ENCODE measurements at regions not wholly inside any gene's neighbourhood (a gene's known extent, or its start where the extent isn't known, plus 50 kb on each side); places are given as distances from the start of the nearest gene placed in this dataset.
"Not testable (repeated sequence)": the region's sequence is repeated elsewhere in the genome, so short reads cannot be mapped to it uniquely, and the experiment has no call there.

- no peak for DNase-seq
Observed at GRCh38 chr7:17020250-17020649, 138.5 kb upstream of the AGR3 start.

- no peak for DNase-seq
Observed at GRCh38 chr7:17021205-17021604, 139.4 kb upstream of the AGR3 start.

GRCh38 chr7:17022920-17023319, 141.1 kb upstream of the AGR3 start:
- no peak for DNase-seq

GRCh38 chr7:17026269-17026668, 144.5 kb upstream of the AGR3 start:
- DNase-seq = no peak

GRCh38 chr7:17027143-17027788, 145.5 kb upstream of the AGR3 start:
- no peak for DNase-seq

- DNase-seq = no peak
Observed at GRCh38 chr7:17027789-17028152, 146.0 kb upstream of the AGR3 start.

- no peak for DNase-seq
Observed at GRCh38 chr7:17029150-17029549, 147.4 kb upstream of the AGR3 start.

- no peak for DNase-seq
Observed at GRCh38 chr7:17030559-17030958, 148.8 kb upstream of the AGR3 start.

- DNase-seq = no peak
Observed at GRCh38 chr7:17031906-17032551, 150.2 kb upstream of the AGR3 start.

GRCh38 chr7:17033245-17033644, 151.5 kb upstream of the AGR3 start:
- DNase-seq = no peak

GRCh38 chr7:17036584-17036983, 154.8 kb upstream of the AGR3 start:
- no peak for DNase-seq

GRCh38 chr7:17037356-17037755, 155.6 kb upstream of the AGR3 start:
- no peak for DNase-seq

- no peak for DNase-seq
Observed at GRCh38 chr7:17038160-17038782, 156.5 kb upstream of the AGR3 start.

GRCh38 chr7:17038783-17039170, 157.0 kb upstream of the AGR3 start:
- DNase-seq = no peak

GRCh38 chr7:17039372-17039771, 157.6 kb upstream of the AGR3 start:
- no peak for DNase-seq

- DNase-seq = no peak
Observed at GRCh38 chr7:17040716-17041115, 158.9 kb upstream of the AGR3 start.

GRCh38 chr7:17041324-17041723, 159.5 kb upstream of the AGR3 start:
- peak; percentile 24 for DNase-seq

GRCh38 chr7:17042211-17042610, 160.4 kb upstream of the AGR3 start:
- no peak for DNase-seq

- no peak for DNase-seq
Observed at GRCh38 chr7:17043012-17043877, 161.5 kb upstream of the AGR3 start.

GRCh38 chr7:17044396-17044795, 162.6 kb upstream of the AGR3 start:
- DNase-seq = no peak

GRCh38 chr7:17044861-17045260, 163.1 kb upstream of the AGR3 start:
- no peak for DNase-seq

- no peak for DNase-seq
Observed at GRCh38 chr7:17046259-17046658, 164.5 kb upstream of the AGR3 start.

GRCh38 chr7:17046666-17047065, 164.9 kb upstream of the AGR3 start:
- no peak for DNase-seq

- DNase-seq = not testable (repeated sequence)
Observed at GRCh38 chr7:17053164-17053563, 171.4 kb upstream of the AGR3 start.

All from NCI-H2029 (cell line).